ENCODE measurements at regions not wholly inside any gene's neighbourhood (a gene's known extent, or its start where the extent isn't known, plus 50 kb on each side); places are given as distances from the start of the nearest gene placed in this dataset.

DNA sequence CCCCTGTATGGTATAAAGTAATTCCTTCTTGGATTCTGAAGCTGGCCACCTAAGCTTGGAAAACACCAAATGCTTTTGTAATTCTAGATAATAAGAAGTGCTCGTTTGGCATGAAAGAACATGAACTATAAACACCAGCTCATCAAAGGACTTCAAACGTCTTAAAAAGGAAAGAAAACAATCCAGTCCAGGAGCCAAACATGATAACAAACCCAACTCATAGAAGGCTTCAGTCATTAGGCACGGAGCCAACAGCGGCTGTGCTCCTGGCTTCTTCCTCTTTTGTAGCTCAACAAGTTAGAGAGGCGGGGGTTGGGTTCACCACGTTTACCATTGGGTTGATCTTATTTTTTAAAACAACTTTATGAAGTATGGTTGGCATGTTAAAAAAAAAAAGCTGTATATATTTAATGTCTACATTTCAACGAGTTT lies 56.4 kb upstream of the ECHDC3 start:
- no TSS peak for BruUV-seq (replicated peaks)
- H3K56ac ChIP-seq (ENCODE audit: extremely low read depth, insufficient read depth, low read length): no peak overlapping the region
- CTCF ChIA-PET: interaction anchor here (0.5 to 1.3 kb wide), 2 partner anchors 21 to 39 kb away, joined by 4 to 6 read pairs; no protein-coding TSS in a partner anchor
- H3K4me2 ChIP-seq (ENCODE audit: low read depth, low read length): peak overlapping the region; percentile 30
- intact Hi-C loops (cut with micrococcal nuclease): no loop called here
- no CpG with 5 or more reads among the region's 7 CpGs for WGBS, 2 experiments (ENCODE audit: extremely low coverage in 2 of 2, insufficient read length in 1 of 2)
- dilution Hi-C loops (cut with HindIII; ENCODE audit: low sequenced_read_pairs, unreplicated experiment): no loop called here
- H3K14ac ChIP-seq (replicated peaks; ENCODE audit: low read depth, low read length): no peak overlapping the region
- H2BK120ac ChIP-seq (ENCODE audit: low read depth, low read length): no peak overlapping the region
- no peak overlapping the region for H3K4me3 ChIP-seq (ENCODE audit: insufficient read depth, low read depth, low read length)
- H3K27me3 ChIP-seq (ENCODE audit: control insufficient read depth, insufficient read depth, low read length): peaks cover 18% of the 10 kb centered on the region
- no peak overlapping the region for H3K27ac ChIP-seq (ENCODE audit: insufficient read depth, low read length)
- no peaks in the 10 kb centered on the region; the same call in 1 of the 2 replicates for H3K9me1 ChIP-seq (ENCODE audit: insufficient read depth, low read length)
- H2AFZ ChIP-seq (replicated peaks; ENCODE audit: low read length, poor library complexity): no peak overlapping the region
- H2BK15ac ChIP-seq (ENCODE audit: low read depth, low read length): no peak overlapping the region
- in situ Hi-C loops (cut with MboI; ENCODE audit: low sequenced_read_pairs): no loop called here
- H4K20me1 ChIP-seq (ENCODE audit: insufficient read depth, low read length): no peaks in the 10 kb centered on the region
- H2AK5ac ChIP-seq (ENCODE audit: low read depth, low read length): no peak overlapping the region
- no peaks in the 10 kb centered on the region for H3K4me1 ChIP-seq (ENCODE audit: control insufficient read depth, insufficient read depth, low read length)
- H4K91ac ChIP-seq (ENCODE audit: insufficient read depth, low read depth, low read length): no peak overlapping the region
- TF ChIP-seq CEBPB (IDR thresholded peaks at IDR 0.05; ENCODE audit: low read depth, low read length) (no peak), POLR2A (IDR thresholded peaks at IDR 0.05; ENCODE audit: low read depth, low read length) (no peak), MXI1 (IDR thresholded peaks at IDR 0.05; ENCODE audit: borderline replicate concordance, low read depth, low read length) (no peak), CHD1 (IDR thresholded peaks at IDR 0.05; ENCODE audit: low read depth, low read length) (no peak), SMC3 (IDR thresholded peaks at IDR 0.05; ENCODE audit: low read depth, low read length) (no peak), FOS (IDR thresholded peaks at IDR 0.05; ENCODE audit: low read depth, low read length) (no peak), MAZ (IDR thresholded peaks at IDR 0.05; ENCODE audit: borderline replicate concordance, low read depth, low read length) (no peak), MAFK (IDR thresholded peaks at IDR 0.05; ENCODE audit: low read depth, low read length) (no peak), RAD21 (IDR thresholded peaks at IDR 0.05; ENCODE audit: low read length) (no peak), RCOR1 (IDR thresholded peaks at IDR 0.05; ENCODE audit: insufficient replicate concordance, low read length) (no peak), NFE2L2 (IDR thresholded peaks at IDR 0.05; ENCODE audit: low read depth, low read length) (no peak), BHLHE40 (IDR thresholded peaks at IDR 0.05; ENCODE audit: low read depth, low read length) (no peak), RFX5 (IDR thresholded peaks at IDR 0.05; ENCODE audit: low read depth, low read length) (no peak)
- TF ChIP-seq, protein P1, sequence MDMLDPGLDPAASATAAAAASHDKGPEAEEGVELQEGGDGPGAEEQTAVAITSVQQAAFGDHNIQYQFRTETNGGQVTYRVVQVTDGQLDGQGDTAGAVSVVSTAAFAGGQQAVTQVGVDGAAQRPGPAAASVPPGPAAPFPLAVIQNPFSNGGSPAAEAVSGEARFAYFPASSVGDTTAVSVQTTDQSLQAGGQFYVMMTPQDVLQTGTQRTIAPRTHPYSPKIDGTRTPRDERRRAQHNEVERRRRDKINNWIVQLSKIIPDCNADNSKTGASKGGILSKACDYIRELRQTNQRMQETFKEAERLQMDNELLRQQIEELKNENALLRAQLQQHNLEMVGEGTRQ (IDR thresholded peaks at IDR 0.05; ENCODE audit: low read depth, low read length): no peak
- TF ChIP-seq, protein P2, sequence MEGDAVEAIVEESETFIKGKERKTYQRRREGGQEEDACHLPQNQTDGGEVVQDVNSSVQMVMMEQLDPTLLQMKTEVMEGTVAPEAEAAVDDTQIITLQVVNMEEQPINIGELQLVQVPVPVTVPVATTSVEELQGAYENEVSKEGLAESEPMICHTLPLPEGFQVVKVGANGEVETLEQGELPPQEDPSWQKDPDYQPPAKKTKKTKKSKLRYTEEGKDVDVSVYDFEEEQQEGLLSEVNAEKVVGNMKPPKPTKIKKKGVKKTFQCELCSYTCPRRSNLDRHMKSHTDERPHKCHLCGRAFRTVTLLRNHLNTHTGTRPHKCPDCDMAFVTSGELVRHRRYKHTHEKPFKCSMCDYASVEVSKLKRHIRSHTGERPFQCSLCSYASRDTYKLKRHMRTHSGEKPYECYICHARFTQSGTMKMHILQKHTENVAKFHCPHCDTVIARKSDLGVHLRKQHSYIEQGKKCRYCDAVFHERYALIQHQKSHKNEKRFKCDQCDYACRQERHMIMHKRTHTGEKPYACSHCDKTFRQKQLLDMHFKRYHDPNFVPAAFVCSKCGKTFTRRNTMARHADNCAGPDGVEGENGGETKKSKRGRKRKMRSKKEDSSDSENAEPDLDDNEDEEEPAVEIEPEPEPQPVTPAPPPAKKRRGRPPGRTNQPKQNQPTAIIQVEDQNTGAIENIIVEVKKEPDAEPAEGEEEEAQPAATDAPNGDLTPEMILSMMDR (conservative IDR thresholded peaks at IDR 0.05; ENCODE audit: low read depth, low read length): no peak
- TF ChIP-seq, protein P3, sequence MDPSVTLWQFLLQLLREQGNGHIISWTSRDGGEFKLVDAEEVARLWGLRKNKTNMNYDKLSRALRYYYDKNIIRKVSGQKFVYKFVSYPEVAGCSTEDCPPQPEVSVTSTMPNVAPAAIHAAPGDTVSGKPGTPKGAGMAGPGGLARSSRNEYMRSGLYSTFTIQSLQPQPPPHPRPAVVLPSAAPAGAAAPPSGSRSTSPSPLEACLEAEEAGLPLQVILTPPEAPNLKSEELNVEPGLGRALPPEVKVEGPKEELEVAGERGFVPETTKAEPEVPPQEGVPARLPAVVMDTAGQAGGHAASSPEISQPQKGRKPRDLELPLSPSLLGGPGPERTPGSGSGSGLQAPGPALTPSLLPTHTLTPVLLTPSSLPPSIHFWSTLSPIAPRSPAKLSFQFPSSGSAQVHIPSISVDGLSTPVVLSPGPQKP (IDR thresholded peaks at IDR 0.05; ENCODE audit: borderline replicate concordance, low read depth, low read length): no peak
- H3K79me1 ChIP-seq (ENCODE audit: low read depth in 1 of 2, low read length in 2 of 2): no peaks in the 10 kb centered on the region
- H3K9me3 ChIP-seq (ENCODE audit: control insufficient read depth, insufficient read depth, low read length): no peaks in the 10 kb centered on the region
- no peak overlapping the region for H3K18ac ChIP-seq (ENCODE audit: low read depth, low read length)
- no peak overlapping the region for H4K5ac ChIP-seq (ENCODE audit: low read depth, low read length)
- DNase-seq (peak; percentile 24), ATAC-seq (ENCODE audit: low read depth) (peak; percentile 12; the same call in 1 of the 2 replicates)
- H4K8ac ChIP-seq (ENCODE audit: low read depth in 2 of 2, low read length in 2 of 2): no peak overlapping the region
- no peak overlapping the region for H3K4ac ChIP-seq (ENCODE audit: low read depth, low read length)
- POLR2A ChIA-PET (ENCODE audit: unreplicated experiment): no interaction called here
- no peaks in the 10 kb centered on the region for H3K36me3 ChIP-seq (ENCODE audit: control insufficient read depth, insufficient read depth, low read length)
- H3K23ac ChIP-seq (ENCODE audit: low read depth, low read length): no peak overlapping the region
- no peak overlapping the region for H2AK9ac ChIP-seq (replicated peaks; ENCODE audit: low read depth, low read length, poor library complexity)
- H2BK5ac ChIP-seq (ENCODE audit: low read depth, low read length, poor library complexity, severe bottlenecking): peak overlapping the region; percentile 25
- no peak overlapping the region for H3K9ac ChIP-seq (ENCODE audit: low read depth, low read length)
- H2BK20ac ChIP-seq (ENCODE audit: low read depth, low read length): no peak overlapping the region
